Osteocyte (in vitro differentiated cells): ENCODE measurements at regions not wholly inside any gene's neighbourhood (a gene's known extent, or its start where the extent isn't known, plus 50 kb on each side); places are given as distances from the start of the nearest gene placed in this dataset.

Experiments
- DNase-seq: peaks from one replicate; pipeline ENCODE4 v3.0.0; 2021; ENCODE audit warnings: mixed read lengths; ENCODE audit not compliant: unreplicated experiment; ENCODE audit errors: extremely low spot score
- H3K27ac Mint-ChIP-seq: one replicate; pipeline ENCODE4 v1.8.0; 2021; ENCODE audit warnings: mild to moderate bottlenecking, mixed read lengths; ENCODE audit not compliant: unreplicated experiment
- H3K27me3 Mint-ChIP-seq: one replicate; pipeline ENCODE4 v1.8.0; 2021; ENCODE audit warnings: mixed read lengths; ENCODE audit not compliant: unreplicated experiment
- H3K36me3 Mint-ChIP-seq: one replicate; pipeline ENCODE4 v1.8.0; 2021; ENCODE audit warnings: mixed read lengths; ENCODE audit not compliant: unreplicated experiment
- H3K4me1 Mint-ChIP-seq: one replicate; pipeline ENCODE4 v1.8.0; 2021; ENCODE audit warnings: mixed read lengths; ENCODE audit not compliant: unreplicated experiment
- H3K4me3 Mint-ChIP-seq: one replicate; pipeline ENCODE4 v1.8.0; 2021; ENCODE audit warnings: mild to moderate bottlenecking, moderate library complexity, mixed read lengths; ENCODE audit not compliant: unreplicated experiment
- H3K9me3 Mint-ChIP-seq: one replicate; pipeline ENCODE4 v1.8.0; 2021; ENCODE audit warnings: mixed read lengths; ENCODE audit not compliant: unreplicated experiment
- CTCF ChIP-seq: fragments of 200-600 bp; sonication (generic); IDR thresholded peaks from 2 replicates; pipeline ENCODE4 v1.5.0; 2021; ENCODE audit warnings: antibody characterized with exemption, mild to moderate bottlenecking, moderate library complexity

- Mint-ChIP-seq H3K4me3 (no peak overlapping the region), H3K27ac (no peak overlapping the region), H3K9me3 (no peaks in the 10 kb centered on the region), H3K36me3 (no peaks in the 10 kb centered on the region), H3K27me3 (peaks cover 28% of the 10 kb centered on the region), H3K4me1 (no peaks in the 10 kb centered on the region)
- DNase-seq, result no peak
- no peak for TF ChIP-seq CTCF
Measured at GRCh38 chr6:40290816-40291215, 296.3 kb downstream of the LRFN2 start.

- H3K27ac Mint-ChIP-seq, result no peak overlapping the region
- H3K27me3 Mint-ChIP-seq, result peaks cover 28% of the 10 kb centered on the region
Measured at GRCh38 chr6:40288919-40289318, 298.2 kb downstream of the LRFN2 start.

GRCh38 chr6:40287296-40287850, 299.8 kb downstream of the LRFN2 start:
- Mint-ChIP-seq H3K9me3 (no peaks in the 10 kb centered on the region), H3K36me3 (no peaks in the 10 kb centered on the region), H3K27ac (no peak overlapping the region), H3K4me1 (no peaks in the 10 kb centered on the region), H3K4me3 (no peak overlapping the region), H3K27me3 (peaks cover 23% of the 10 kb centered on the region)
- TF ChIP-seq CTCF, result no peak
- no peak for DNase-seq

More at GRCh38 chr6:40288919-40289318, 298.2 kb downstream of the LRFN2 start:
- no peak for TF ChIP-seq CTCF
- Mint-ChIP-seq H3K36me3 (no peaks in the 10 kb centered on the region), H3K4me1 (no peaks in the 10 kb centered on the region), H3K4me3 (no peak overlapping the region), H3K9me3 (no peaks in the 10 kb centered on the region)
- no peak for DNase-seq

- no peak for TF ChIP-seq CTCF
- Mint-ChIP-seq H3K9me3 (no peaks in the 10 kb centered on the region), H3K36me3 (no peaks in the 10 kb centered on the region), H3K4me1 (no peaks in the 10 kb centered on the region), H3K27ac (no peak overlapping the region), H3K4me3 (no peak overlapping the region), H3K27me3 (peaks cover 23% of the 10 kb centered on the region)
- DNase-seq, result no peak
Measured at GRCh38 chr6:40286721-40287120, 300.4 kb downstream of the LRFN2 start.

- no peak for DNase-seq
- Mint-ChIP-seq H3K27me3 (peaks cover 20% of the 10 kb centered on the region), H3K27ac (no peak overlapping the region), H3K4me1 (no peaks in the 10 kb centered on the region), H3K4me3 (no peak overlapping the region), H3K9me3 (no peaks in the 10 kb centered on the region), H3K36me3 (no peaks in the 10 kb centered on the region)
- no peak for TF ChIP-seq CTCF
Measured at GRCh38 chr6:40285996-40286395, 301.2 kb downstream of the LRFN2 start.
